SU-DHL-6 (cell line): ENCODE measurements at regions not wholly inside any gene's neighbourhood (a gene's known extent, or its start where the extent isn't known, plus 50 kb on each side); places are given as distances from the start of the nearest gene placed in this dataset.

Experiments used
- H2AFZ ChIP-seq: fragments of 200-600 bp; sonication (generic); 2 replicates; pipeline ENCODE4 v1.6.1; 2014; ENCODE audit warnings: low read depth, mild to moderate bottlenecking, moderate library complexity, mixed read lengths, antibody characterized with exemption, low read length; ENCODE audit not compliant: severe bottlenecking
- H3F3A ChIP-seq: fragments of 200-600 bp; shearing (Covaris generic); 2 replicates; pipeline ENCODE4 v1.6.0; 2016; ENCODE audit warnings: antibody characterized with exemption, mild to moderate bottlenecking; ENCODE audit not compliant: insufficient read depth
- H3K27ac ChIP-seq: fragments of 200-600 bp; sonication (generic); 2 replicates; pipeline ENCODE4 v1.5.1; 2016; ENCODE audit warnings: low read depth, mild to moderate bottlenecking, low read length, moderate library complexity, mixed read lengths
- H3K27me3 ChIP-seq: fragments of 200-600 bp; sonication (generic), shearing (Covaris generic); 2 replicates; pipeline ENCODE4 v1.6.0; 2014; ENCODE audit warnings: mild to moderate bottlenecking, low read length
- H3K36me3 ChIP-seq: fragments of 200-600 bp; sonication (generic); 2 replicates; pipeline ENCODE4 v1.6.1; 2014; ENCODE audit warnings: mild to moderate bottlenecking, low read length, mixed read lengths
- H3K4me2 ChIP-seq: fragments of 300-600, 200-600 bp; shearing (Covaris generic), sonication (generic); 2 replicates; pipeline ENCODE4 v1.6.0; 2014; ENCODE audit warnings: low read length, low read depth, mild to moderate bottlenecking; ENCODE audit not compliant: poor library complexity, severe bottlenecking
- H3K4me3 ChIP-seq: fragments of 200-600 bp; sonication (generic); 2 replicates; pipeline ENCODE4 v1.5.1; 2014; ENCODE audit warnings: antibody characterized with exemption, low read length, mild to moderate bottlenecking, mixed read lengths; ENCODE audit not compliant: insufficient read depth, poor library complexity, severe bottlenecking
- H3K79me2 ChIP-seq: fragments of 200-600 bp; sonication (generic); 2 replicates; pipeline ENCODE4 v1.6.1; 2014; ENCODE audit warnings: mild to moderate bottlenecking, low read length, moderate library complexity; ENCODE audit not compliant: insufficient read depth
- H3K9ac ChIP-seq: fragments of 200-600 bp; sonication (generic); 2 replicates; pipeline ENCODE4 v1.7.0; 2014; ENCODE audit warnings: mild to moderate bottlenecking, low read length
- H3K9me2 ChIP-seq: fragments of 200-600 bp; sonication (generic); replicated peaks from 2 replicates; pipeline ENCODE4 v1.6.1; 2014; ENCODE audit warnings: low read length; ENCODE audit not compliant: insufficient read depth
- H3K9me3 ChIP-seq: fragments of 200-600 bp; sonication (generic); 2 replicates; pipeline ENCODE4 v1.6.1; 2014; ENCODE audit warnings: low read length, mixed read lengths; ENCODE audit not compliant: insufficient read depth
- H4K20me1 ChIP-seq: fragments of 200-600 bp; sonication (generic); 2 replicates; pipeline ENCODE4 v1.6.1; 2014; ENCODE audit warnings: low read depth, mild to moderate bottlenecking, antibody characterized with exemption, low read length, moderate library complexity, mixed read lengths
- CTCF ChIP-seq: fragments of 200-600 bp; sonication (generic); IDR thresholded peaks from one replicate; pipeline ENCODE4 v1.5.1; 2017; ENCODE audit warnings: antibody characterized with exemption, mild to moderate bottlenecking, low read length, moderate library complexity; ENCODE audit not compliant: insufficient read depth, poor library complexity, severe bottlenecking
- EZH2phosphoT487 ChIP-seq: fragments of 200-600 bp; sonication (generic), shearing (Covaris generic); conservative IDR thresholded peaks from 2 replicates; pipeline ENCODE4 v1.6.1; 2018; ENCODE audit warnings: mild to moderate bottlenecking, antibody characterized with exemption, low read length, moderate library complexity, mixed read lengths

- no peaks in the 10 kb centered on the region for H3K36me3 ChIP-seq
- H3K4me3 ChIP-seq, result no peak overlapping the region
- H3K9me3 ChIP-seq, result no peaks in the 10 kb centered on the region
- H3K27ac ChIP-seq, result no peak overlapping the region
- no peaks in the 10 kb centered on the region for H3K27me3 ChIP-seq
- TF ChIP-seq EZH2phosphoT487, result no peak
- TF ChIP-seq CTCF, result no peak
- no peak overlapping the region for H3K9ac ChIP-seq
- H2AFZ ChIP-seq, result no peak overlapping the region
- no peaks in the 10 kb centered on the region for H3F3A ChIP-seq
- H4K20me1 ChIP-seq, result no peaks in the 10 kb centered on the region
- no peaks in the 10 kb centered on the region for H3K79me2 ChIP-seq
- H3K9me2 ChIP-seq, result no peaks in the 10 kb centered on the region
- H3K4me2 ChIP-seq, result no peak overlapping the region
These were observed 300.3 kb upstream of the GRAMD2B start for GRCh38 chr5:126122942-126123341.

- H3K79me2 ChIP-seq, result no peaks in the 10 kb centered on the region
- H3K4me3 ChIP-seq, result no peak overlapping the region
- H3K9me3 ChIP-seq, result no peaks in the 10 kb centered on the region
- no peaks in the 10 kb centered on the region for H3K27me3 ChIP-seq
- no peak overlapping the region for H3K4me2 ChIP-seq
- H2AFZ ChIP-seq, result no peak overlapping the region
- H3K27ac ChIP-seq, result no peak overlapping the region
- no peak overlapping the region for H3K9ac ChIP-seq
- H3K36me3 ChIP-seq, result no peaks in the 10 kb centered on the region
- TF ChIP-seq CTCF, result no peak
- no peak for TF ChIP-seq EZH2phosphoT487
- H4K20me1 ChIP-seq, result no peaks in the 10 kb centered on the region
- no peaks in the 10 kb centered on the region for H3K9me2 ChIP-seq
- no peaks in the 10 kb centered on the region for H3F3A ChIP-seq
These were observed 298.4 kb upstream of the GRAMD2B start for GRCh38 chr5:126124706-126125345.

GRCh38 chr5:126125407-126125806 lies 297.8 kb upstream of the GRAMD2B start:
- Histone ChIP-seq H3K9me3 (no peaks in the 10 kb centered on the region), H3K36me3 (no peaks in the 10 kb centered on the region), H3K27me3 (no peaks in the 10 kb centered on the region), H3K4me2 (no peak overlapping the region), H2AFZ (no peak overlapping the region), H3K27ac (no peak overlapping the region), H3K79me2 (no peaks in the 10 kb centered on the region), H3K9ac (no peak overlapping the region), H3K9me2 (no peaks in the 10 kb centered on the region), H4K20me1 (no peaks in the 10 kb centered on the region), H3K4me3 (no peak overlapping the region), H3F3A (no peaks in the 10 kb centered on the region)
- no peak for TF ChIP-seq EZH2phosphoT487
- TF ChIP-seq CTCF, result no peak
